Activated CD4-positive, alpha-beta T cell treated with anti-CD3 and anti-CD28 coated beads for 4 hours (primary cell): ENCODE measurements at regions not wholly inside any gene's neighbourhood (a gene's known extent, or its start where the extent isn't known, plus 50 kb on each side); places are given as distances from the start of the nearest gene placed in this dataset.
"Not testable (repeated sequence)": the region's sequence is repeated elsewhere in the genome, so short reads cannot be mapped to it uniquely, and the experiment has no call there.

Source experiments
- DNase-seq, 2 donors: peaks; one replicate each; pipeline ENCODE4 v3.0.0-alpha.2; 2020

DNA sequence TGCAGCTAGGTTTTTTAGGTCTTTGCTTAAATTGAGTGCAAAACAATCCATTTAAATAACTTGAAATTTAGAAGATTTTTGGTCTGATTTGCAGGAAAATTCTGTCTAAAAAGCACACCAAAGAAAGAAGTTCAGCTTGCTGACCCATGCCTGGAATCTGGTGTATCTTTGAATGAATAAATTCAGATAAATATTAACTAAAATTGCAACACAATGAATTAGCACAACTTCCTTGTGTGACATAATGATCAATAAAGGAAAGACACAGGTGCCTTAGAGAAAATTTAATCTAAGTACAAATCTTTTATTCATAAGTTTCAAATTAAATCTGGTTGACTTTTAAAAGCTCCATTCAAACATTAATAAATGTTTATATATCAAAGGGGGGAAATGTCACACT is 791.5 kb upstream of the LCORL start:
- no peak for DNase-seq

DNA sequence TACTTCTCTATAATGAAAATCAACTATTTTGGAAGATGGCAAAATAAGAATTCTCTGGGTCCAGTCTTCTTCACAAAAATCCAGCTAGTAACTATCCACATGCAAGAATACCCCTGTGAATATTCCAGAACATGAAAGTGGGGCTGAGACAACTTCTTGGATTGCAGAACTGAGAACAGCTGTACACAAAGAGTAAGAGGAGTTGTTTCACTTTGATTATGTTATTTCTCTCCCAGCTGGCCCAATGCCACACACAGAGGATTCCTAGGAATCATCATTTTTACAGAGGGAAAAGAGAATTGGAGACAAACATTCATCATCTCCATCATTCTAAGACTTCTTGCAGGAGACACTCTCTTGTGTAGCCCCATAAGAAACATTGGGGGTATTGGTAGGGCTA is 782.2 kb upstream of the LCORL start:
- DNase-seq = no peak

DNA sequence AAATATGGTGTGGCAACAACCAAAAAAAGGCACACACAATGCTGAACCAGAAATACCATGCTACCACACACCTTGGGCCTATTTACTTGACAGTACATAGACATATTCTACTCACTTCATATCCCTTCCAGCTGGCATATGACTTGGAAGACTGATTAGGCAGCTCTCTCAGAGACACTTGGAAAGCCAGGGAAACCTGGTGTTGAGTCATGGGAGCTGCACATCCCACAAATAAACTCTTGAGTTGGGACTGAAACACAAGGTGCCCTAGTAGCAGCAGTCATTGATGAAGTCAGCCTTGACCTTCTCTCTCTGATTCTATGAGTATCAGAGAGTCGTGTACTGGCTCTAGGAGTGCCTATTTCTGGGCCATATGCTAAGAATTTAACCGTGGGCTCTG is 776.6 kb upstream of the LCORL start:
- DNase-seq = no peak

DNA sequence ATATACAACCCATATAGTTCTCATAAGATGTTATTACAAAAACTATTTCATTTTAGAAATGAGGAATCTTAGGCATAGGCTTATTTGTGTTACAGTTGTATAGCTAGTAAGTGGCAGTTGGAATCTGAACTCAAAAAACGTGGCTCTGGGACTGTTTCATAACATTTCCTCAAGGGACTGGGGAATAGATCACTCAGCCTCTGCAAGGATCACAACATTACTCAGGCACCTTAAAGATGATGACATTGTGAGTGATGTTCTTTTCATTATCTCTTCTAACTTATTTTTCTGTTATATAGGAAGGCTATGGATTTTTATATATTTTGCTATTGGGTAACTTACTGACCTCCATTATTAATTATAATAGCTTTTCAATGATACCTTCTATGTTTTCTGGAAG is 774.2 kb upstream of the LCORL start:
- DNase-seq = no peak

DNA sequence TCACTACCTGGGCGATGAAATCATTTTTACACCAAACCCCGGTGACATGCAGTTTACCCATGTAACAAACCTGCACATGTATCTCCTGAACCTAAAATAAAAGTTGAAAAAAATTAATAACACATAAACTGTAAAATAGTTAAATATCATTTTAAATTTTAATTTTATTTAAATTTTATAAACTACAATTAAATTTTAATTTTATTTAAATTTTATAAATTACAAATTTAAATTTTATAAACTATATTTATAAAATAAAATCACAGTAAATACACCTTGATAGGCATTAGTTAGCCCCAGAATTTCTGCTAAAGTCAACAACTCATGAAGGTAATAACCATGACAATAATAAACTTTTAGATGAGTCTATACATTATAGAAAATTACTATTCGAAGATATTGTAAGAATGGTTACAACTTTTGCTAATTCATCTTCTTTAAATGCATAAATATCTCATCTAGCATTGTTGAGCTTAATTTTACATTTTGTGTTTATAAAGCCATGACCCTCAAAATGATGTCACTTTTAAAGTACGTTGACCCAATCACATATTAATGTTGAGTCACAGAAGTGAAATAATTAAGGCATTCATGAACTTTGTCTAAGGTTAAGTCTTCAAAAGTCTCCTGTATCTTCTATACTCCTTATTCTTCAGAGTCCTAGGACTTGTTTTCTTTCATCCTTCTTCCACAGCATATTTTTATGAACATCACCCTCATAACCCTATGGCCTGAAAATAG is 755.8 kb upstream of the LCORL start:
- DNase-seq = no peak

DNA sequence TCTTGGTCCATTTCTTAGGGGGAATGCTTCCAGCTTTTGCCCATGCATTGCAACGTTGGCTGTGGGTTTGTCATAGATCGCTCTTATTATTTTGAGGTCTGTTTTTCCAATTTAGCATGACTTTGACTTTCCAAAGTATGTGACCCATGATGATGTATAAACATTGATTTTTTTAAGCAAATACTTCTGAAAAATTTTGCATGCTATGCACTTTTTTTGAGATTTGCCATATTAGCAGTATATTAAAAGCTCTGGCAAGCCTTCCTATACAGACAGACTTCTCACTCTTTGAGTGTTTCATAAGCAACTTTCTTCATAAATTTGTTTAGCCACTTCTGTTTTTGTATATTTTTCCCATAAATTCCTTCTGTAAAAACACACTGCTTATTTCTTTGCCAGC is 746.4 kb upstream of the LCORL start:
- no peak for DNase-seq

DNA sequence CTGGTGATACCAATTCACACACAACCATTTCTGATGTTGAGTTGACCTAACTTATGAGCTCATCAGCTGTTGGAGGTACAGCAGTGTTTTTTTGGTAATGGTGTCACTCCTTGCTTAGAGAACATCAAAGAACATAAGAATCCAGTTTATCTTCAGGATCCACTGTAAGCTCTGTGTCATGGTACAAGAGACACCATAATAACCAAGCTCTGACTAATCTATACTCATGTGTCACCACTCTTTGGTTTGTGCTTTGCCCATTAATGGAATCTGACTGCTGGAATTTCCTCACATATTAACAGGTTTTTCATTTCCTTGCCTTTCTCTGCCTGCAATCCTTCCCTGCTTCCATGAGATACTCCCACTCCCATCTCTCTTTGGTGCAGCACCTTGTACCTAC is 735.1 kb upstream of the LCORL start:
- no peak for DNase-seq

DNA sequence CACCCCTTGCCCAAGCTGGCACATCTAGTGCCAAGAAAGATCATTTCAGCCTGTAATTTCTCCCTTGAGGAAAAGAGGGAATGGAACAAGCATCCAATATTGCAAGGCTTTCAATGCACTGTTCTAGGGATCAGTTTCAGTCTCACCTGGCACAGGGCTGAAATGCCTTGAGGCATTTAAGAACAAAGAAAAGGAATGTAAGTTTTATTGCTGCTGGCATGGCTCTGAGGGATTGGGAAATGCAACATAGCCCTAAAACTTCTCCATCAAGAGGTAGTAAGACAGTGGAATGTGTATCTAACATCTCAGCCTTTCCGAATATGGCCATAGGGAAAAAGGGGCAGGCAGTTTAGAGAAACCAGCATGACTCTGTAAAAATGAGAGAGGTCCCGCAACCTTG is 732.6 kb upstream of the LCORL start:
- DNase-seq = no peak

DNA sequence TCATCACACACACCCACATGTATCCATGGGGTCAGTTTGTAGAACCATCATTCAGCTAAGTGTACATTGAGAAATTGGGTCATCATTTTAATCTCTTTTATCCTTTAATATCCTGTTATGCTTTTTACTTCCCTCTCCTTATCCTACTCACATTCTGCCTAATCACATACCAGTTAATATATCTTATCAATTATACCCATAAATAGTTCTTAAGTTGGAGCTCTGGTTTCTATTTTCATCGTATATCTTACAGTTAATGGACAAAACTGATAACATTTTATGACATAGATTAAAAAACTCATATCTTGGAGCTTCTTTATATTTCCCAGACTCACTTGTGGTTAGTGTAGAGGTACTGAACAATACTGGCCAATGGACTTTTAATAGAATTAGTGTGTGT is 729.5 kb upstream of the LCORL start:
- no peak for DNase-seq

DNA sequence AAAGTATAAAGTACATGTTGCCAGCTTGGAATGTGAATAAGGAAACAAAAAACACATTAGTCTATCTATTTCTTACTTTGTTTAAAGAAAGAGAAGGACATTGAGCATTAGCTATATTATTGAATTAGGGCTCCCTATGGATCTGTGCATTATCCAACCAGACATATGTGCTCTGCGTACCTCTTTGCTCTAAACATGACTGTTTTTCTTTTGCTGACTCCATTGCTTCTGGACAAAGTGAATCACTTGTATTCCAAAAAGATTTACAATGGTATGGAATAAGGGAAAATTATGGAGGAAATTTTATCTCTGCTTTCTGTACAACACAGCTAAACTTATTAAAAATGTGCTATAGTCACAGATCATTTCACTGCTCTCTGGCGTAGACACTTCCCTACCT is 727.8 kb upstream of the LCORL start:
- DNase-seq = no peak

DNA sequence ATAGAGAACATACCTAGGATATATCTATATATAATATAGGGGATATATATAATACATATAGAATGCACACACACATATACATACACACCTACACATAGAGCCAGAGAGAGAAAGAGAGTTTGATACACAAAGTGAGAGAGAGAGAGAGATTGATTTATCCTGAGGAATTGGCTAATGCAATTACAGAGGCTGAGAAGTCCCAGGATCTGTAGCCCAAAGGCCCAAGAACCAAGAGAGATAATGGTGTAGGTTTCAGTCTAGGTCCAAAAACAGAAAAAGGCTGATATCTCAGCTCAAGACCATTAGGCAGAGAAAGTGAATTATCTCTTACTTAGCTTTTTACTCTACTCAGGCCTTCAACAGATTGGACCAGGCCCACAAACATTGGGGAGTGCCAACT is 715.0 kb upstream of the LCORL start:
- no peak for DNase-seq

DNA sequence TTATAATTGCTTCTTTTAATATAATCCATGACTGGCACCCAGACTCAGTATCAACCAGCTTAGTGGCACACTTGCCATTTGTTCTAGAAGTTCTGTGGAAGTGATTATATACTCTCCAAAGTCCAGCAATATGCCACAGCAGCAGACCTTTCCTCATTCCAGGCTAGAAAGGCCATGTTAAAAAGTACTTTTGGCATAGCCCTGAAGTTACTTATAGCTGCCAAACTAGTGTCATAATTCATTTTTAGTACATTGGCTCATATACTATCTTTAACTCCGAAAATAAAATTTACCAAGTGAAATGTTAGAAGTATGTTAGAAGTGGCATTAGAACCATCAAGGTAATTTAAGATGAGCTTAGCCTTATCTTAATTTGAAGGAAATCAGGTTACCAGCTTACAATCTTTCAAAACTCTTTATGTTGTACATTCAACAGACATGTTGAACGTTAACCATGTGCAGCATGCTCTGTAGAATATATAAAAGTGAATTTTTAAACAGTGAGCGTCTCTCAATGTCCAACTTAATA is 714.2 kb upstream of the LCORL start:
- no peak for DNase-seq

DNA sequence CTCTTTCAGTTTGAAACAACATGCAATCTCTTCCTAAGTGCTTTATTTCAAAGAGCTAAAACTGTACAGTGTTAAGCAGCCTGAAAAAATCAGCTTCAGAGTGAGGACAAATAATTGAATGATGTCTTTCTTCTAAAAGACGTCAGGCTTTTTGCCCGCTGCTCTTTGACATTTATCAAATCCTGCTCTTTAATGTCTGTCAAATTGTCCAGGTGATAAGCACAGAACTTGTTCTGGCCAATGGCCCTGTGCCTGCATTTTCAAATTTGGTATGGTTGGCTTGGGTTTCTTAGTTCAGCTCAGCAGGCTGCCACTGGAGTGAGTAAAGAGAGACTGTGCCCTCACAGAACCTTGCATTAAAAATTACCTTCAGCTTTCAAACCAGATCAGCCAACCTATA is 712.9 kb upstream of the LCORL start:
- DNase-seq = no peak

DNA sequence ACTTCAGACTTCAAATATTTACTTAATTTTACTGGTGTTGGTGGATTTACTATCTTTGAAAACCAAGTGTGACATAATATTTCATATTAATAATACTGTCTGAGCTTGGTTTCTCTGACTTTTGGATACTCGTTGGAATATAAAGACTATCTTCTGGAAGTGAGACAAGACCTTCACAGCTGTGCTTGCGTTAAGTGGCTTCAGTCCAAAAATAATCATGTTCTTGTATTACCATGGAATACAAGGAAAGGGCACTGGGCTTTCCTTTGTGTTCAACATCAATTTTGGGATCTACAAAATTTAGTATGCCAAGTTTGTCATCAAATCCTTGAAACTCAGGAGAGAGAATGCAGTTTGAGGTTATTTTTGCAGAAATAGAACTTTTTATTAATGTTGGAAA is 712.4 kb upstream of the LCORL start:
- no peak for DNase-seq

DNA sequence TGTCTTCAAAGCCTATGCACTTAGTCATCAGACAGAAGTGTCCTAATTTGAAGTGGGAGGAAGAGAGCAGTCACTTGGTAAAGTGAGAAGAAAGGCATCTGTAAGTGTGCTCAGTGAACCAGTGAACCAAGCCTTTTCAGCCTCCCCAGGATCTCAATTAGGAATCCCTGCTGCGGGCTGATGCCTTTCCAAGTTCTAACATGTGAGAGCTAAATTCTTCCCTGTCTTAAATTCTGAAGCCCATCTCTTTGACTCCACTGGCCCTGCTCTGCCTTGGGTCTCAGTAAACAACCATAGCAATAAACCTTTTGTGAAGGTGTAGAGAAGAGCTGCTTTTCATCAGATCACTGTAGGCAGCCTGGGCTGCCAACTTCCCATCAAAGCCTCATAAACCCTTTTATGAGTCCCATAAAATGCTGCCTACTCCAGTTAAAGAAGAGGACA is 701.2 kb upstream of the LCORL start:
- DNase-seq = no peak

DNA sequence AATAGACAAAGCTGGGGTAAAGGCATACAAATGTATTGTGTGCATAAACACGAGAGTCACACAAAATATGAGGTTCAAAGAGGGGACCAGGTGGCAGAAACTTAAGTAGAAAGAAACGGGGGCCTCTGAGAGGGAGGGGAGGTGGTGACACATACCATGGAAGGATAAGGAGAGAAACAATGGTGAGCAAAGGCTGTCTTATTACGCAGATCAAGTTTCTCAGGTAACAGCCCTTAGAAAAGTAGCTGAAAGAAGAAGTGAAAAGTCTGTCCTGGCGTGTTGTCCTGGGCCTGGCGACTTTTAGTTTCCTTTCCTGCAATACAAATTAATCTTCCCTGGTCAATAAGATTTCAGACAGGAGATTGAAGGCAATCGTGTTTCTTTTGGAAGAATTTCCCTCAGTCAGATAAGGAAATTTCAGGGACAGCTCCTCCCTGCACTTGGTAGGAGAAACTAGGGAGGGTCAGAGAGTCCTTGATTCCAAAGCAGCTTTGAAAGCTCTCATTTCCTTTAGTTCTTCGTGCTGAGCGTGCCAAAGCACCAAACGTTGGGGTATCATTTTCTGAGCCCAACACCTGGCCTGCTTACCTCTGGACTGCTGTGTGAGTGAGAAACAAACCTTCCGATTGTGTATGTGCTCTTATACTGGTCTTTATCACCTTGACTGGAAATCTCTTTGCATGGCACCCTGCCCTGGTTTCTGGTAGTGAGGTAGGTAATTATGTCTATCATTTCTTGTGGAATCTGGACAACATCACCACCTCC is 676.7 kb upstream of the LCORL start:
- no peak for DNase-seq

DNA sequence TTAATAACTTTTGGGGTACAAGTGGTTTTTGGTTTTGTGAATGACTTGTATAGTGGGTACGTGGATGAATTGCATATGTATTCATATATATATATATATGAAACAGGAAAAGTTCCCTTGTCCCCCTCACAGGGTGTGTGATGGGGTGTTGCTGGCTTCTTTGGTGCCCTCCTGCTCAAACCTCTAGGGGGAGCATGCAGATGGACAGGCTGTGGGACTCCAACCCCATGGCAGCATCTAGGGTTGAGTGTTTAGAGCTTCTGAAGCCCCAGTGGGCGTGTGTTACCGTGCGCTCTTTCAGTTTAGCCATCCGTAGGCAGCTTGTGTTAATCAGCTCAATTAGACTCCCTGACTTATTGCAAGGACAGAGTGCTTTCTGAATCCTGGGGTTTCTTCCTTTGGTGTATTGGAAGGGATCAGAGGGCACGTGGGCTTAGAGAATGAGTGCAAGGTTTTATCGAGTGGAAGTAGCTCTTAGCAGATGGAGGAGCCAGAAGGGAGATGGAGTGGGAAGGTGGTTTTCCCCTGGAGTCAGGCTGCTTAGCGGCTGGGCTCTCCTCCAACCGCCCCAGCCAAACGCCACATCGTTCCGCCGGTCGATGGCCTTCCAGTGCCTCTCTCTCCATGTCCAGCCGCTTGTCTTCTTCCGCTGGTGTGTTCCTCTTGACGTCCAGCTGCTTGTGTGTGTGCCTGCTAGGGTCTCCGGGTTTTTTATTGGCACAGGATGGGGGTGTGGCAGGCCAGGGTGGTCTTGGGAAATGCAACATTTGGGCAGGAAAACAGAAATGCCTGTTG is 674.4 kb upstream of the LCORL start:
- DNase-seq = no peak

DNA sequence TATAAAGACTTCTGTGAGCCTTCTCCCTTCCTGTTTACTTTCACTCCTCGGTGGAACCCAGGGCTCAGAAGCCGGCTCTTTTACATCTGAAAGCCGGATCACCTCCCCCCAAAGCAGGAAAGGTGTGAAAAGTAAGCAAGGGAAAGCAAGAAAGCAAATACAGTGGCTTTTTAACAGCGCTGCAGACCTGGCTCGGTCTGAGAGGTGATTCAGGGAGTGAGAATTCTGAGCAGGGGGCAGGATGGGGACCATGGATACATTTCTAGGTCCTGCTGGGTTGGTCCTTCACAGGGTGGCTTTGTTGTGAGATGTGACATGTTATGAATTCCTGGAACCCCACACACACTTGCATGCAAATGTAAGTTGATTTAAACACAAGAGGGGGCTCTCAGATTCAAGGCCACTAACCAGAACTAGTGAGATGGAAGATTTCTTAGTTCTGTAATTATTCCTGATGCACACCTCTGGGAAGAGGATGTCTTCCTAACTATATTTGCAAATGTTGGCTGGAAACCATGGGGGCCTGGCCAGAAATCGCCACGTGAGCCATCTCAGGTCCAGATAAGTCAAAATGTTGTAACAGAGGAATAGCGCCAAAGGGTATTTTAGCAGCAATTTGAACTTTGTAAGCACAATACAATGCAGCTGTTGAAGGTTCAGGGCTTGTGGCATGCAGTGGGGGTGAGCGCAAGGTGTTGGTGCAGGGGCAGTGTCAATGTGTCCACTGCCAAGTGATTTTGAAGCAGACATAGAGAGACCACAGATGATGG is 670.1 kb upstream of the LCORL start:
- DNase-seq = no peak

DNA sequence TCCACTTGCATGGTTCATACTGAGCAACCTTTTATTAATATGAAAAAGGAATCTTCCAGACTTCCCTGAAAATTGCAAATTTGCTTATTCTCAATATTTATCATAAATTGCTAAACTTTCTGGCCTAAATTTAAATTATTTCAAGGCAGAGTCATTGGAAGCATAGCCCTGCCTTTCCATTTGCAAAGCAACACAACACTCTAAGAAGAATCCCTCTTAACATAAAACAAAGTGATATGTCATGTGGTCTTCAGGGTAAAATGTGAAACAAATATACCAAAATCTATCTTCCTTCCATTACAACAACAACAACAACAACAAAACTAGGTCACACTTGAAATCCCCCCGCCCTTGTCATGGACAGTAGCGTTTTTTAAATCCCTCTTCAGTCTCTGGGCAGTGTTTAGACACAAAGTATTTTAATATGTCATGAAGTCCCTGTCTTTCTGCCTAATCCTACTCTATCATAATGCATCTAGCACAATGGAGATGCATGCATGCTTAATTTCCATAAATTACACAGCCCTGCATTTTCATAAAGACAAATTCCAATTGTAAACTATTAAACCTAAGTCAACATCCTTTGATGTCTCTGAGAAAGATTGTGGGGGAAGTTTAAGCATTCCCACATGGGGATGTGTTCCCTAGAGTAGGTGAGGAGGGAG is 668.9 kb upstream of the LCORL start:
- DNase-seq = no peak

DNA sequence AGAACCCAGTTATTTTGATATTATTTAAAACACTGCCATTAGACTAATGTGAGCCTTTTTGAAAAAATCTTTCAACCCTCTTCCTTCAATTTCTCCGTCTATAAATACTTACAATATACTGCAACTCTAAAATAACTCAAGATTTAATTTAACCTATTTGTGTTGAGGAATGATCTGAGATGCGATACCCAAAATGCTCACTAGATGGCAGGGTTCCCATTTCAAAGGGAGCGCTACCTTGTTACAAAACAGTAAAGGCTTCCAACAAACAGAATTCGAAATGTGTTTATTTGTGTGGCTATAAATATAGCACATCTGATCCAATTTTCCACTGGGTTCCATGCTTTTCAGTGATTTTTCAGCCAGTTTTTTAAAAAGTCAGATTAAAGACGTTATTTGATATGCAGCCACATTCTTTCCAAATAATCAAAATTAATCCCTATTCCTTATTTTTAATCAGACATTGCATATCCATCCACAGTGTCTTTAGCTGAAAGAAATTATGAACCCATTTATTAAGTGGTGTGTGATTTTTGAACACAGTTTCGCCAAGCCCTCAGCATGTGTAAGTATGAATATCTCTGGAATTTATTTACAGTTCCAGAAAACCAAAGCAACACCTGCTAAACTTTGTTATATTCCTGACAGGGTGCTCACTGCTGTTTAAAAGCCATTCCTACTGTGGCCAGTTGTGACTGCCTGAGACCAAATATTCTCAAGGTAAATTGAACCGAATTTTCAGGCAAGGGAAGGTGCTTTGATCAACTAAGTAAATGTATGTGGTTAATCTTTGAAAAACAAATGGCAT is 668.0 kb upstream of the LCORL start:
- peak; percentile 4 to 25 for DNase-seq

DNA sequence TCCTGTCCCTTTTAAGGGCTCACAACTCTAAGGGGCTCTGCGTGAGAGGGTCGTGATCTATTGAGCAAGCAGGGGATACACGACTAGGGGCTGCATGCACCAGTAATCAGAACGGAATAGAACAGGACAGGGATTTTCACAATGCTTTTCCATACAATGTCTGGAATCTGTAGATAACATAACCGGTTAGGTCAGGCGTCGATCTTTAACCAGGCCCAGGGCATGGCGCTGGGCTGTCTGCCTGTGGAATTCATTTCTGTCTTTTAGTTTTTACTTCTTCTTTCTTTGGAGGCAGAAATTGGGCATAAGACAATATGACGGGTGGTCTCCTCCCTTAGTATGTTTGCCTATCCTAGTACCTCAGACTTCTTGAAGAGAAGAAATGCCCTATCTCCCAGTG is 666.8 kb upstream of the LCORL start:
- DNase-seq = not testable (repeated sequence)
